ENCODE measurements at regions not wholly inside any gene's neighbourhood (a gene's known extent, or its start where the extent isn't known, plus 50 kb on each side); places are given as distances from the start of the nearest gene placed in this dataset.

- TF ChIP-seq CTCF (IDR thresholded peaks at IDR 0.05) (no peak), EP300 (IDR thresholded peaks at IDR 0.05) (no peak), POLR2AphosphoS5 (IDR thresholded peaks at IDR 0.05) (no peak), POLR2A (IDR thresholded peaks at IDR 0.05) (no peak)
These were observed 2414.2 kb downstream of the PCDH7 start for GRCh38 chr4:33134366-33134765.

Measured in stomach (tissue), 4 donors.